Astrocyte of the hippocampus (primary cell): ENCODE measurements at regions not wholly inside any gene's neighbourhood (a gene's known extent, or its start where the extent isn't known, plus 50 kb on each side); places are given as distances from the start of the nearest gene placed in this dataset.

Experiments used
- DNase-seq: peaks from one replicate; pipeline ENCODE4 v3.0.0; 2011; ENCODE audit warnings: low read depth, low spot score

- peak; percentile 22 for DNase-seq
Observed at GRCh38 chr3:176562331-176562730, 635.0 kb downstream of the TBL1XR1 start.

GRCh38 chr3:176561826-176562225 lies 635.5 kb downstream of the TBL1XR1 start:
- DNase-seq = no peak

GRCh38 chr3:176554791-176555654 lies 642.3 kb downstream of the TBL1XR1 start:
- no peak for DNase-seq

- DNase-seq = no peak
Observed at GRCh38 chr3:176554264-176554663, 643.0 kb downstream of the TBL1XR1 start.

GRCh38 chr3:176526942-176527341 lies 670.3 kb downstream of the TBL1XR1 start:
- DNase-seq = no peak

- DNase-seq = no peak
Observed at GRCh38 chr3:176526225-176526624, 671.1 kb downstream of the TBL1XR1 start.

- no peak for DNase-seq
Observed at GRCh38 chr3:176523114-176523513, 674.2 kb downstream of the TBL1XR1 start.

- no peak for DNase-seq
Observed at GRCh38 chr3:176522436-176522835, 674.8 kb downstream of the TBL1XR1 start.

GRCh38 chr3:176521531-176522175 lies 675.6 kb downstream of the TBL1XR1 start:
- DNase-seq = peak; percentile 22

GRCh38 chr3:176514297-176514696 lies 683.0 kb downstream of the TBL1XR1 start:
- DNase-seq = peak; percentile 7

- DNase-seq = peak; percentile 37
Observed at GRCh38 chr3:176513604-176514003, 683.7 kb downstream of the TBL1XR1 start.

- no peak for DNase-seq
Observed at GRCh38 chr3:176512037-176512436, 685.2 kb downstream of the TBL1XR1 start.

GRCh38 chr3:176510097-176510496 lies 687.2 kb downstream of the TBL1XR1 start:
- DNase-seq = no peak

- peak; percentile 11 for DNase-seq
Observed at GRCh38 chr3:176505878-176506621, 691.2 kb downstream of the TBL1XR1 start.

GRCh38 chr3:176491084-176491483 lies 706.2 kb downstream of the TBL1XR1 start:
- DNase-seq = no peak

GRCh38 chr3:176490357-176490756 lies 706.9 kb downstream of the TBL1XR1 start:
- DNase-seq = no peak

GRCh38 chr3:176479248-176479647 lies 718.0 kb downstream of the TBL1XR1 start:
- DNase-seq = no peak

GRCh38 chr3:176469694-176470205 lies 727.5 kb downstream of the TBL1XR1 start:
- peak; percentile 13 for DNase-seq

GRCh38 chr3:176463610-176464009 lies 733.7 kb downstream of the TBL1XR1 start:
- no peak for DNase-seq

- DNase-seq = no peak
Observed at GRCh38 chr3:176447369-176447768, 749.9 kb downstream of the TBL1XR1 start.

- DNase-seq = no peak
Observed at GRCh38 chr3:176442326-176442725, 755.0 kb downstream of the TBL1XR1 start.

GRCh38 chr3:176439729-176440128 lies 757.6 kb downstream of the TBL1XR1 start:
- no peak for DNase-seq
